SK-N-SH (cell line): ENCODE measurements at regions not wholly inside any gene's neighbourhood (a gene's known extent, or its start where the extent isn't known, plus 50 kb on each side); places are given as distances from the start of the nearest gene placed in this dataset.

Source experiments
- NFIC ChIP-seq: IDR thresholded peaks from 2 replicates; pipeline ENCODE4 v1.4.0; 2012; ENCODE audit warnings: borderline replicate concordance
- NRF1 ChIP-seq: IDR thresholded peaks from 2 replicates; pipeline ENCODE4 v1.6.1; 2012; ENCODE audit warnings: low read depth, mild to moderate bottlenecking, low read length
- RAD21 ChIP-seq: IDR thresholded peaks from 2 replicates; pipeline ENCODE4 v1.6.1; 2012; ENCODE audit warnings: mild to moderate bottlenecking, low read length
- YY1 ChIP-seq: IDR thresholded peaks from 2 replicates; pipeline ENCODE4 v1.4.0; 2012; ENCODE audit warnings: low read depth, mild to moderate bottlenecking
- TF ChIP-seq, protein P1 (sequence below): fragments of 200-600 bp; sonication (generic); IDR thresholded peaks from 2 replicates; pipeline ENCODE4 v1.6.1; 2017; ENCODE audit warnings: antibody characterized with exemption, mild to moderate bottlenecking, moderate library complexity

- TF ChIP-seq NRF1 (no peak), NFIC (no peak), YY1 (no peak), RAD21 (no peak)
- TF ChIP-seq, protein P1, sequence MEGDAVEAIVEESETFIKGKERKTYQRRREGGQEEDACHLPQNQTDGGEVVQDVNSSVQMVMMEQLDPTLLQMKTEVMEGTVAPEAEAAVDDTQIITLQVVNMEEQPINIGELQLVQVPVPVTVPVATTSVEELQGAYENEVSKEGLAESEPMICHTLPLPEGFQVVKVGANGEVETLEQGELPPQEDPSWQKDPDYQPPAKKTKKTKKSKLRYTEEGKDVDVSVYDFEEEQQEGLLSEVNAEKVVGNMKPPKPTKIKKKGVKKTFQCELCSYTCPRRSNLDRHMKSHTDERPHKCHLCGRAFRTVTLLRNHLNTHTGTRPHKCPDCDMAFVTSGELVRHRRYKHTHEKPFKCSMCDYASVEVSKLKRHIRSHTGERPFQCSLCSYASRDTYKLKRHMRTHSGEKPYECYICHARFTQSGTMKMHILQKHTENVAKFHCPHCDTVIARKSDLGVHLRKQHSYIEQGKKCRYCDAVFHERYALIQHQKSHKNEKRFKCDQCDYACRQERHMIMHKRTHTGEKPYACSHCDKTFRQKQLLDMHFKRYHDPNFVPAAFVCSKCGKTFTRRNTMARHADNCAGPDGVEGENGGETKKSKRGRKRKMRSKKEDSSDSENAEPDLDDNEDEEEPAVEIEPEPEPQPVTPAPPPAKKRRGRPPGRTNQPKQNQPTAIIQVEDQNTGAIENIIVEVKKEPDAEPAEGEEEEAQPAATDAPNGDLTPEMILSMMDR = no peak
Measured at GRCh38 chr16:35201151-35201550, 1741.7 kb downstream of the TP53TG3F start.
